KBM-7 (cell line): ENCODE measurements at regions not wholly inside any gene's neighbourhood (a gene's known extent, or its start where the extent isn't known, plus 50 kb on each side); places are given as distances from the start of the nearest gene placed in this dataset.
A peak's percentile ranks its signal among the peaks of the same experiment; 100 is the strongest.
"Not testable (repeated sequence)": the region's sequence is repeated elsewhere in the genome, so short reads cannot be mapped to it uniquely, and the experiment has no call there.

Source experiments
- DNase-seq: peaks from one replicate; pipeline ENCODE4 v3.0.0-alpha.2; 2015
- in situ Hi-C: fragments of 300-500 bp; cut with MboI; formaldehyde crosslinking; loops from 2 replicates; pipeline ENCODE4 v1.14.3; 2020; ENCODE audit warnings: low sequenced_read_pairs, low pct_unique_long_range_greater_than_20kb, mixed read lengths

- in situ Hi-C loops = no loop called here
- no peak for DNase-seq
These were observed 452.0 kb upstream of the CCDC179 start for GRCh38 chr11:23311986-23312940.

GRCh38 chr11:23313001-23313400, 452.7 kb upstream of the CCDC179 start:
- DNase-seq = no peak
- in situ Hi-C loops = no loop called here

- in situ Hi-C loops = no loop called here
- no peak for DNase-seq
These were observed 453.9 kb upstream of the CCDC179 start for GRCh38 chr11:23314162-23314561.

GRCh38 chr11:23315286-23315685, 455.0 kb upstream of the CCDC179 start:
- in situ Hi-C loops = no loop called here
- no peak for DNase-seq

GRCh38 chr11:23317816-23318215, 457.5 kb upstream of the CCDC179 start:
- in situ Hi-C loops = no loop called here
- DNase-seq = no peak

GRCh38 chr11:23318670-23319069, 458.4 kb upstream of the CCDC179 start:
- DNase-seq = no peak
- in situ Hi-C loops = no loop called here

- in situ Hi-C loops = no loop called here
- no peak for DNase-seq
These were observed 459.9 kb upstream of the CCDC179 start for GRCh38 chr11:23320131-23320530.

GRCh38 chr11:23335586-23335985, 475.3 kb upstream of the CCDC179 start:
- in situ Hi-C loops = not testable (repeated sequence)
- peak; percentile 5 for DNase-seq

GRCh38 chr11:23336961-23337360, 476.7 kb upstream of the CCDC179 start:
- no peak for DNase-seq
- in situ Hi-C loops = no loop called here

- in situ Hi-C loops = no loop called here
- DNase-seq = no peak
These were observed 493.3 kb upstream of the CCDC179 start for GRCh38 chr11:23353611-23354010.

GRCh38 chr11:23359297-23359696, 499.0 kb upstream of the CCDC179 start:
- DNase-seq = no peak
- in situ Hi-C loops = no loop called here

- in situ Hi-C loops = no loop called here
- DNase-seq = no peak
These were observed 503.8 kb upstream of the CCDC179 start for GRCh38 chr11:23364076-23364475.

GRCh38 chr11:23370580-23371275, 510.5 kb upstream of the CCDC179 start:
- in situ Hi-C loops = no loop called here

GRCh38 chr11:23377909-23378308, 517.6 kb upstream of the CCDC179 start:
- in situ Hi-C loops = no loop called here
- DNase-seq = no peak

More at GRCh38 chr11:23370580-23371275, 510.5 kb upstream of the CCDC179 start:
- DNase-seq = no peak

- in situ Hi-C loops = no loop called here
These were observed 530.8 kb upstream of the CCDC179 start for GRCh38 chr11:23391031-23391430.

GRCh38 chr11:23398052-23398451, 537.8 kb upstream of the CCDC179 start:
- in situ Hi-C loops = no loop called here
- no peak for DNase-seq

More at GRCh38 chr11:23391031-23391430, 530.8 kb upstream of the CCDC179 start:
- no peak for DNase-seq

- in situ Hi-C loops = no loop called here
These were observed 539.7 kb upstream of the CCDC179 start for GRCh38 chr11:23399995-23400394.

GRCh38 chr11:23403210-23404185, 543.2 kb upstream of the CCDC179 start:
- in situ Hi-C loops = no loop called here
- no peak for DNase-seq

More at GRCh38 chr11:23399995-23400394, 539.7 kb upstream of the CCDC179 start:
- DNase-seq = no peak
